IMR-90 (cell line): ENCODE measurements at regions not wholly inside any gene's neighbourhood (a gene's known extent, or its start where the extent isn't known, plus 50 kb on each side); places are given as distances from the start of the nearest gene placed in this dataset.

Source experiments
- ATAC-seq: fragments of 200-7000 bp; cut with Tn5 transposase; 2 replicates; pipeline ENCODE4 v1.9.1; 2020; ENCODE audit warnings: low read depth, mild to moderate bottlenecking, moderate library complexity
- BruUV-seq: library from RNA; stranded (reverse); fragments of 400-500 nt; replicated peaks from 2 replicates; lab custom pipeline; 2021; lab: Mats Ljungman, UMichigan
- CTCF ChIA-PET: fragments of 300-600 bp; formaldehyde crosslinking; extraction: SDS; loops from one replicate; lab custom pipeline; 2021; ENCODE audit warnings: antibody characterized with exemption; lab: Yijun Ruan, JAX
- POLR2A ChIA-PET: fragments of 300-600 bp; sonication (Branson Sonifier 250); formaldehyde crosslinking; loops from one replicate; lab custom pipeline; 2022; ENCODE audit warnings: antibody characterized with exemption; ENCODE audit not compliant: unreplicated experiment; lab: Charles Lee
- DNase-seq: peaks from one replicate; pipeline ENCODE4 v3.0.0; 2013
- H2AFZ ChIP-seq: replicated peaks from 2 replicates; pipeline ENCODE3; 2013; ENCODE audit warnings: low read length, mild to moderate bottlenecking; ENCODE audit not compliant: poor library complexity
- H2AK5ac ChIP-seq: 2 replicates; pipeline ENCODE4 v1.6.1; 2013; ENCODE audit warnings: low read depth, low read length, inconsistent platforms
- H2AK9ac ChIP-seq: replicated peaks from 2 replicates; pipeline ENCODE3; 2013; ENCODE audit warnings: mild to moderate bottlenecking, low read depth, low read length, moderate library complexity; ENCODE audit not compliant: poor library complexity
- H2BK120ac ChIP-seq: 2 replicates; pipeline ENCODE4 v1.6.1; 2013; ENCODE audit warnings: low read depth, low read length, inconsistent platforms
- H2BK15ac ChIP-seq: 3 replicates; pipeline ENCODE4 v1.6.1; 2013; ENCODE audit warnings: low read depth, low read length, inconsistent platforms
- H2BK20ac ChIP-seq: 2 replicates; pipeline ENCODE4 v1.6.1; 2013; ENCODE audit warnings: low read depth, mild to moderate bottlenecking, inconsistent platforms, low read length, moderate library complexity
- H2BK5ac ChIP-seq: 2 replicates; pipeline ENCODE4 v1.6.1; 2013; ENCODE audit warnings: mild to moderate bottlenecking, low read depth, low read length, inconsistent platforms; ENCODE audit not compliant: poor library complexity, severe bottlenecking
- H3K14ac ChIP-seq: replicated peaks from 2 replicates; pipeline ENCODE4 v1.6.1; 2013; ENCODE audit warnings: low read depth, low read length, inconsistent platforms
- H3K18ac ChIP-seq: 2 replicates; pipeline ENCODE4 v1.6.1; 2013; ENCODE audit warnings: low read depth, low read length, control low read depth
- H3K23ac ChIP-seq: 2 replicates; pipeline ENCODE4 v1.6.1; 2013; ENCODE audit warnings: low read depth, low read length, inconsistent platforms
- H3K27ac ChIP-seq: 2 replicates; pipeline ENCODE4 v1.5.1; 2013; ENCODE audit warnings: mild to moderate bottlenecking, control low read depth, low read length; ENCODE audit not compliant: insufficient read depth
- H3K27me3 ChIP-seq: 2 replicates; pipeline ENCODE4 v1.6.1; 2013; ENCODE audit warnings: low read length; ENCODE audit not compliant: control insufficient read depth, insufficient read depth
- H3K36me3 ChIP-seq: 2 replicates; pipeline ENCODE4 v1.6.1; 2013; ENCODE audit warnings: low read length, mixed read lengths; ENCODE audit not compliant: control insufficient read depth, insufficient read depth
- H3K4ac ChIP-seq: 2 replicates; pipeline ENCODE4 v1.6.1; 2013; ENCODE audit warnings: low read depth, low read length, inconsistent platforms
- H3K4me1 ChIP-seq: 2 replicates; pipeline ENCODE4 v1.6.1; 2013; ENCODE audit warnings: low read length, mixed read lengths; ENCODE audit not compliant: control insufficient read depth, insufficient read depth
- H3K4me2 ChIP-seq: 2 replicates; pipeline ENCODE4 v1.6.1; 2013; ENCODE audit warnings: low read depth, mild to moderate bottlenecking, control low read depth, low read length, moderate library complexity
- H3K4me3 ChIP-seq: 2 replicates; pipeline ENCODE4 v1.5.1; 2013; ENCODE audit warnings: low read depth, mild to moderate bottlenecking, control low read depth, low read length, moderate library complexity; ENCODE audit not compliant: insufficient read depth
- H3K56ac ChIP-seq: 2 replicates; pipeline ENCODE4 v1.6.1; 2013; ENCODE audit warnings: low read length, inconsistent platforms; ENCODE audit not compliant: insufficient read depth; ENCODE audit errors: extremely low read depth
- H3K79me1 ChIP-seq, 2 experiments: 2 replicates each; pipeline ENCODE4 v1.6.1; 2013; ENCODE audit warnings: low read length in 2 of 2, inconsistent platforms in 1 of 2, low read depth in 1 of 2
- H3K9ac ChIP-seq: 2 replicates; pipeline ENCODE4 v1.6.1; 2013; ENCODE audit warnings: low read depth, low read length, control low read depth
- H3K9me1 ChIP-seq: 2 replicates; pipeline ENCODE4 v1.6.1; 2013; ENCODE audit warnings: low read length, inconsistent platforms; ENCODE audit not compliant: insufficient read depth
- H3K9me3 ChIP-seq: 2 replicates; pipeline ENCODE4 v1.6.1; 2013; ENCODE audit warnings: low read length; ENCODE audit not compliant: control insufficient read depth, insufficient read depth
- H4K20me1 ChIP-seq: 2 replicates; pipeline ENCODE4 v1.6.1; 2013; ENCODE audit warnings: low read length, inconsistent platforms; ENCODE audit not compliant: insufficient read depth
- H4K5ac ChIP-seq: 2 replicates; pipeline ENCODE4 v1.6.1; 2013; ENCODE audit warnings: mild to moderate bottlenecking, low read depth, low read length, control low read depth
- H4K8ac ChIP-seq, 2 experiments: 2 replicates each; pipeline ENCODE4 v1.6.1; 2013; ENCODE audit warnings: low read depth in 2 of 2, low read length in 2 of 2, control low read depth in 1 of 2, inconsistent platforms in 1 of 2
- H4K91ac ChIP-seq: 2 replicates; pipeline ENCODE4 v1.6.1; 2013; ENCODE audit warnings: low read depth, low read length, inconsistent platforms; ENCODE audit not compliant: insufficient read depth
- BHLHE40 ChIP-seq: fragments of 150-350 bp; IDR thresholded peaks from 2 replicates; pipeline ENCODE4 v1.6.1; 2016; ENCODE audit warnings: mild to moderate bottlenecking, low read depth, low read length
- CEBPB ChIP-seq: IDR thresholded peaks from 2 replicates; pipeline ENCODE4 v1.6.1; 2012; ENCODE audit warnings: low read depth, low read length, improper control_type of control experiment
- CHD1 ChIP-seq: IDR thresholded peaks from 2 replicates; pipeline ENCODE4 v1.6.1; 2012; ENCODE audit warnings: low read depth, low read length, improper control_type of control experiment
- CTCF ChIP-seq: conservative IDR thresholded peaks from 2 replicates; pipeline ENCODE4 v1.5.1; 2012; ENCODE audit warnings: mild to moderate bottlenecking, low read depth, low read length, improper control_type of control experiment
- FOS ChIP-seq: fragments of 150-350 bp; IDR thresholded peaks from 2 replicates; pipeline ENCODE4 v1.6.1; 2016; ENCODE audit warnings: low read depth, low read length
- MAFK ChIP-seq: IDR thresholded peaks from 2 replicates; pipeline ENCODE4 v1.6.1; 2012; ENCODE audit warnings: low read depth, low read length, improper control_type of control experiment
- MAZ ChIP-seq: IDR thresholded peaks from 2 replicates; pipeline ENCODE4 v1.6.1; 2012; ENCODE audit warnings: low read depth, mild to moderate bottlenecking, low read length, improper control_type of control experiment, moderate library complexity, borderline replicate concordance
- MXI1 ChIP-seq: IDR thresholded peaks from 2 replicates; pipeline ENCODE4 v1.6.1; 2012; ENCODE audit warnings: low read depth, mild to moderate bottlenecking, low read length, moderate library complexity, borderline replicate concordance
- NFE2L2 ChIP-seq: fragments of 150-350 bp; IDR thresholded peaks from 2 replicates; pipeline ENCODE4 v1.6.1; 2016; ENCODE audit warnings: low read depth, mild to moderate bottlenecking, low read length
- POLR2A ChIP-seq: IDR thresholded peaks from 2 replicates; pipeline ENCODE4 v1.6.1; 2012; ENCODE audit warnings: mild to moderate bottlenecking, low read depth, low read length
- RAD21 ChIP-seq: IDR thresholded peaks from 2 replicates; pipeline ENCODE4 v1.6.1; 2012; ENCODE audit warnings: low read length, improper control_type of control experiment
- RCOR1 ChIP-seq: IDR thresholded peaks from 2 replicates; pipeline ENCODE4 v1.6.1; 2012; ENCODE audit warnings: mild to moderate bottlenecking, low read length, improper control_type of control experiment; ENCODE audit not compliant: insufficient replicate concordance
- RFX5 ChIP-seq: IDR thresholded peaks from 2 replicates; pipeline ENCODE4 v1.8.0; 2012; ENCODE audit warnings: low read depth, mild to moderate bottlenecking, low read length, moderate library complexity
- SMC3 ChIP-seq: fragments of 150-350 bp; IDR thresholded peaks from 2 replicates; pipeline ENCODE4 v1.6.1; 2016; ENCODE audit warnings: low read depth, mild to moderate bottlenecking, antibody characterized with exemption, low read length, moderate library complexity
- USF2 ChIP-seq: fragments of 150-350 bp; IDR thresholded peaks from 2 replicates; pipeline ENCODE4 v1.6.1; 2017; ENCODE audit warnings: mild to moderate bottlenecking, antibody characterized with exemption, low read length, low read depth
- WGBS, 2 experiments: methylation state at CpG; one replicate each; pipeline versions ENCODE4 v1.1.5 to v1.1.7; 2013; ENCODE audit warnings: missing lambda C conversion rate in 2 of 2; ENCODE audit not compliant: insufficient read length in 1 of 2; ENCODE audit errors: extremely low coverage in 2 of 2; 5-methylcytosine and 5-hydroxymethylcytosine counted together
- dilution Hi-C: fragments of 300-500 bp; cut with HindIII; formaldehyde crosslinking; loops from one replicate; pipeline ENCODE4 v1.14.3; 2018; ENCODE audit warnings: low sequenced_read_pairs; ENCODE audit not compliant: unreplicated experiment
- in situ Hi-C: fragments of 300-500 bp; cut with MboI; formaldehyde crosslinking; loops from 3 replicates; pipeline ENCODE4 v1.14.3; 2019; ENCODE audit warnings: low sequenced_read_pairs, inconsistent platforms, mixed read lengths
- intact Hi-C: fragments of 100-400 bp; cut with micrococcal nuclease; formaldehyde crosslinking; loops from 2 replicates; pipeline ENCODE4 v1.10.0; 2022
- TF ChIP-seq, protein P1 (sequence below): fragments of 150-350 bp; IDR thresholded peaks from 2 replicates; pipeline ENCODE4 v1.6.1; 2016; ENCODE audit warnings: low read depth, mild to moderate bottlenecking, low read length, moderate library complexity, borderline replicate concordance

DNA sequence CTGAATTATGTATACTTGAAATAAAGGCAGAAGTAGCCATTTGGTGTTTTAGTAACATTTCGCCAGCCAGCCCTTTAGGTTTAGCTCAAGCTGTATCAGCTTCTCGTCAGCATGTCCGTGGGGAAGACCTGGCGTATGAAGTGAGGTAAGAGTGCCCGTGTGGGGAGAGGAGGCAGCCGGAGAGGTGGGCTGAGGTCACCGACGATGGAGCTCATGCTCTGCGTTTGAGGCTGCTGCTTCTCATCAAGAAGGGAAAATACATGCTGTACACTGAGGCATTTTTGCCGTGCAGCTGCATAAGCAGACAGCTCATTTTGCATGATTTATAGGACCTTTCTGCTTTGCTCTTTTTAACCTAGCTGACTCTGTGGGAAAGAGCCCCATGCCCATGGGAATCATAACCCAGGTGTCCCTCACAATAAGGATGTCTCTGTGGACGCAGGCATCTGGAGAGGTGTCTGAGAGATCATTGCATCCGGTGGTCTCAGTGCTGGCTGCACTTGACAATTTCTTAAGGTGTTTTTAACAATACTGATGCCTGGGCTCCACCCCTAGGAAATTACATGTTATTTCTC is 179.1 kb downstream of the ABCC12 start:
- ATAC-seq = no peak
- WGBS, 2 experiments = 59% methylated on average over 8 of the region's 12 CpGs; no CpG with 5 or more reads in 1 of the 2 experiments
- no TSS peak for BruUV-seq

More for the DNA sequence above, 179.1 kb downstream of the ABCC12 start:
- Histone ChIP-seq H3K9ac (no peak overlapping the region), H3K4me1 (no peaks in the 10 kb centered on the region), H3K9me3 (no peaks in the 10 kb centered on the region), H4K91ac (no peak overlapping the region), H2BK15ac (no peak overlapping the region), H3K27ac (no peak overlapping the region), H3K4ac (no peak overlapping the region), H3K23ac (no peak overlapping the region), H3K9me1 (no peaks in the 10 kb centered on the region), H3K4me2 (no peak overlapping the region), H3K56ac (no peak overlapping the region), H3K36me3 (no peaks in the 10 kb centered on the region), H2AK9ac (no peak overlapping the region), H2BK20ac (no peak overlapping the region), H4K20me1 (no peaks in the 10 kb centered on the region; the same call in 1 of the 2 replicates), H2AK5ac (no peak overlapping the region), H4K5ac (no peak overlapping the region), H2BK120ac (no peak overlapping the region), H4K8ac (no peak overlapping the region), H2AFZ (no peak overlapping the region), H3K4me3 (no peak overlapping the region), H3K27me3 (peaks cover 5% of the 10 kb centered on the region), H3K79me1 (no peaks in the 10 kb centered on the region), H3K14ac (no peak overlapping the region), H2BK5ac (no peak overlapping the region), H3K18ac (no peak overlapping the region)
- ChIA-PET CTCF (interaction anchor here (0.7 kb wide), 1 partner anchor 20 kb away, joined by 3 read pairs; no protein-coding TSS in a partner anchor), POLR2A (no interaction called here)
- in situ Hi-C loops (no loop called here), dilution Hi-C loops (no loop called here), intact Hi-C loops (no loop called here)
- TF ChIP-seq CTCF = no peak
- TF ChIP-seq POLR2A = no peak
- no peak for TF ChIP-seq CEBPB
- no peak for TF ChIP-seq RFX5
- TF ChIP-seq BHLHE40 = no peak
- TF ChIP-seq, protein P1, sequence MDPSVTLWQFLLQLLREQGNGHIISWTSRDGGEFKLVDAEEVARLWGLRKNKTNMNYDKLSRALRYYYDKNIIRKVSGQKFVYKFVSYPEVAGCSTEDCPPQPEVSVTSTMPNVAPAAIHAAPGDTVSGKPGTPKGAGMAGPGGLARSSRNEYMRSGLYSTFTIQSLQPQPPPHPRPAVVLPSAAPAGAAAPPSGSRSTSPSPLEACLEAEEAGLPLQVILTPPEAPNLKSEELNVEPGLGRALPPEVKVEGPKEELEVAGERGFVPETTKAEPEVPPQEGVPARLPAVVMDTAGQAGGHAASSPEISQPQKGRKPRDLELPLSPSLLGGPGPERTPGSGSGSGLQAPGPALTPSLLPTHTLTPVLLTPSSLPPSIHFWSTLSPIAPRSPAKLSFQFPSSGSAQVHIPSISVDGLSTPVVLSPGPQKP = no peak
- no peak for TF ChIP-seq RAD21
- TF ChIP-seq MXI1 = no peak
- TF ChIP-seq MAFK = no peak
- no peak for TF ChIP-seq RCOR1
- TF ChIP-seq USF2 = no peak
- TF ChIP-seq SMC3 = no peak
- TF ChIP-seq NFE2L2 = no peak
- TF ChIP-seq CHD1 = no peak
- no peak for TF ChIP-seq MAZ
- TF ChIP-seq FOS = no peak
- DNase-seq = no peak
